ENCODE measurements at regions not wholly inside any gene's neighbourhood (a gene's known extent, or its start where the extent isn't known, plus 50 kb on each side); places are given as distances from the start of the nearest gene placed in this dataset.

- peak; percentile 25 for DNase-seq (ENCODE audit: low spot score)
These were observed 220.5 kb upstream of the ADRA1B start for GRCh38 chr5:159695741-159696294.

- DNase-seq (ENCODE audit: low spot score): no peak
These were observed 218.8 kb upstream of the ADRA1B start for GRCh38 chr5:159697530-159697929.

- no peak for DNase-seq (ENCODE audit: low spot score)
These were observed 218.0 kb upstream of the ADRA1B start for GRCh38 chr5:159698322-159698721.

- DNase-seq (ENCODE audit: low spot score): no peak
These were observed 216.3 kb upstream of the ADRA1B start for GRCh38 chr5:159700016-159700415.

- DNase-seq (ENCODE audit: low spot score): no peak
These were observed 214.0 kb upstream of the ADRA1B start for GRCh38 chr5:159702301-159702700.

- DNase-seq (ENCODE audit: low spot score): peak; percentile 17
These were observed 213.5 kb upstream of the ADRA1B start for GRCh38 chr5:159702826-159703225.

- DNase-seq (ENCODE audit: low spot score): peak; percentile 49
These were observed 212.1 kb upstream of the ADRA1B start for GRCh38 chr5:159704160-159704559.

DNA sequence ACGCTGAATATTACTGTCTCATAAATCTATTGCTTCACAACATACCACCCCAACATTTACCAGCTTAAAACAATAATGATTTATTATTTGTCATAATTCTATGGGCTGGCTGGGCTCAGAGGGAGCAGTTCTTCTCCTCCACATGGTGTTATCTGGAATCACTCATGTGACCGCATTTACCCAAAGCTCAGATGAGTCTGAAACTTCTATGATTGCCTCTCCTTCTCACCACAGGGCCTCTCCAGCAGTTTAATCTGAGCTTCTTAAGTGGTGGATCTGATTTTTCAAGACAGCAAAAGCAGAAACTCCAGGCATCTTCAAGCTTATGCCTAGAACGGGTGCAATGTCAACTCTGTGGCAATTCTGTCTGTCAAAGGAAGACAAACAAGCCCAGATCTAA is 210.3 kb upstream of the ADRA1B start:
- DNase-seq (ENCODE audit: low spot score): no peak

DNA sequence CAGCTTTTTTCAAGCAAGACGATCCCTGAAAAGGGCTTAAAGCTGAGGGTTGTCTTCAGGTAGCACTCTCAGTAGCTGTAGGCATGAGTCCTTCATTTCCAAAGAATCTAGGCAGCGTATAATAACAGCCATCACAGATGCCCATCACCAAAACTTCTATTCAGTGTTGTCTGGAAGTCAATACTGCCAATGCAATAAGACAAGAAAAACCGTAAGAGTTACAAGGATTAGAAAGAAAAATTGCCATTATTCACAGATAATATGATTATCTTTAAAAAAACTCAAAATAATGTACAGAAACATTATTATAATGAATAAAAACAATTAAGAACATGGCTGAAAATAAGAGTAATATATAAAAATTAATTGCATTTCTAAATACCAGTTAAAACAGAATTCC is 208.2 kb upstream of the ADRA1B start:
- no peak for DNase-seq (ENCODE audit: low spot score)

DNA sequence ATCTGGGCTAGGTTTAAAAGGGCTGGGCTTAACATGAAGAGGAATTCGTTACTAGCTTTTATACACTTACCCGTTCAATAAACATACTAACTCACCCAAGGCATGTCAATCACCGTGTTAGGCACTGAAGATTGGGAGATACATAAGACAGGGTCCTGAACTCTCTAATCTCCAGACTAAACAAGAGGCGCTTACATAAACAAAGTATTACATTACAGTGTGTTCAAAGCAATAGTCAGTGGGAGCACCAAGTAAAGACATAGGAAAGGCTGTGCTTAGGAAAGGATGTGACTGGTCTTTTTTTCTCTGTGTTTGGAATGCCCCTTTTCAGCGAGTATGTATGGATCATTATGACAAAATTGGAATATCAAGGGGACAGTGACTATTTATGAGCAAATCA is 203.6 kb upstream of the ADRA1B start:
- no peak for DNase-seq (ENCODE audit: low spot score)

DNA sequence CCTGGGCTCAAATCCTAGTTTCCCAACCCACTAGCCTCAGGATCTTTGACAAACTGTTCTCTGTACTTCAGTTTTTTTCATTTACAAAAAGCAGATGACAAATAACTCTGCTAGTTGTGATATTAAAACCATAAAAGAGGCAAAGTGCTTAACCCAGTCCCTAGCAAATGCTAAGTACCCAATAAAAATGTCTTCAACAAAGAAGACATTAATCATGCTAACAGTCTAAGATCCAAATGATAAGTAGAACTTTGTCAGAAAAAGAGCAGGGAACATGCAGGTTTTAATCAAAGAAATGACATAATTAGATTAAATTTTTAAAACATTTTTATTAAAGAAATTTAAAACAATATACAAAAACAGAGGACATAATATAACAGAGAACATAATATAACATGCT is 203.0 kb upstream of the ADRA1B start:
- DNase-seq (ENCODE audit: low spot score): no peak

GRCh38 chr5:159713773-159714172 is 202.5 kb upstream of the ADRA1B start:
- no peak for DNase-seq (ENCODE audit: low spot score)

GRCh38 chr5:159725475-159725874 is 190.8 kb upstream of the ADRA1B start:
- DNase-seq (ENCODE audit: low spot score): no peak

DNA sequence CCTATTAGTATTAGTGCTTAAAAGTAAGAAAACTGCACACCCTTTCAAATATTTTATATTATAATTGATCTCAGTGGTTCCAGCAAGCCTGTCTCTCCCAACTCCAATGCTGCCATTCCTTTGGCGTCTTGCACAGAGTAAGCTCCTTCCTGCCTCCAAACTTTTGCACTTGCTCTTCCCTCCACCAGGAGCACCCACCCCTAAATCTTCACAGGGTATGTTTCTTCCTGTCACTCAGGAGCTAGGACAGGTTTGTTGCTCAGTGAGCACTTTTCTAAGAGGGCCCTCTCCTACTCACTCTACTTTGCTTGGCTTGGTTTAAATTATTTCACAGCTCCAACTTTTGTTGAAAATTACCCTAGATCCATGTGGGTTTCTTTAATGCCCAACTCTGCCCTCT is 189.1 kb upstream of the ADRA1B start:
- DNase-seq (ENCODE audit: low spot score): no peak

- no peak for DNase-seq (ENCODE audit: low spot score)
These were observed 186.0 kb upstream of the ADRA1B start for GRCh38 chr5:159730285-159730684.

- no peak for DNase-seq (ENCODE audit: low spot score)
These were observed 184.1 kb upstream of the ADRA1B start for GRCh38 chr5:159732220-159732619.

DNA sequence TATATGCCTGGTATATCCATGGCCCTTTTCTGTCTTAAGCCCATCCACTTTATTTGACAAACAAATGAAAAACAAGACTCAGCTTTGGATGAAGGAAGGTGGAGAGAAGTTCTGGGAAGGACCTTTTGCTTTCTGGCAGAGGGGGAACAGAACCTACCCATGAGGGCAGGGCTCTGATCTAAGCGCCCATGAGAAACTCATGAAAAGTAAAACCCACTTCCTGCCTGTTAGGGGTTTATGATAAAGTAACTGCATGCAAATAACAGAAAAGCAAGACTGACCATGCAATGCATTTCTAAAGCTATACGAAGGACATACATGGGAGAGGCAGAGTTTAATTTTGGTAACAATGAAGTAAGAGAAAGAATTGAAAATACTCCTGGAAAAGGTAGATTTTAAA is 181.9 kb upstream of the ADRA1B start:
- no peak for DNase-seq (ENCODE audit: low spot score)

DNA sequence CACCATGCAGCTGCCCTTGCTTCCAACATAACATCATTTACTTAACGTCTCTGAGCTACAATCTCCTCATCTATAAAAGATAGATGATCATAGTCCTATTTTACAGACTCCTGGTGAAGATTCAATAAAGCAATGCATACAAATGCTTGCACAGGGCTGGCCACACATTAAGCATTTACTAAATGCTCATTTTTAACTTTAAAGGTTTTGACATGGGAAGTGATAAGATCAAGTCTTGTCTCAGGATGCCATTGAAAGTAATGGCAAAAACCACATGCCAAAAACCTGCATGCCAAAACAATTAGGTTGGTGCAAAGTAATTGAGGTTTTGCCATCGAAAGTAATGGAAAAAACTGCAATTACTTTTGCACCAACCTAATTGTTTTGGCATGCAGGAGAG is 181.2 kb upstream of the ADRA1B start:
- no peak for DNase-seq (ENCODE audit: low spot score)

GRCh38 chr5:159735749-159736660 is 180.3 kb upstream of the ADRA1B start:
- no peak for DNase-seq (ENCODE audit: low spot score)

DNA sequence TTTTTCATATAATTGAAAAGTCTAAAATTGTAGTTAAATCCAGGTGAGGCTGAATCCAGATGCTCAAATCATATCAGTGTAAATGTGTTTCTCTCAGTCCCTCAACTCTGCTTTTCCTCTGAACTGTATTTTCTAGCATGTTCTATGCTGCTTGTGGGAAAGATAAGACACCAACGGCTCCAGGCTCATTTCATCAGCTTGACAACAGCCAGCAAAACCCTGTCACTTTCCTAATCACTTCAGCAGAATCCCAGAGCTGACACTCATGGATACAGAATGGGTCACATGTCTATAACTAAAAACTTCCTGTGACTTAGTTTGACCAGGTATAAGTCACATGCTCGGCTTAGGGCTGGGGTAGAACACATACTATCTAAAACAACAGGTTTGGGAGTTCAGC is 179.4 kb upstream of the ADRA1B start:
- DNase-seq (ENCODE audit: low spot score): no peak

- DNase-seq (ENCODE audit: low spot score): no peak
These were observed 179.0 kb upstream of the ADRA1B start for GRCh38 chr5:159737263-159737662.

DNA sequence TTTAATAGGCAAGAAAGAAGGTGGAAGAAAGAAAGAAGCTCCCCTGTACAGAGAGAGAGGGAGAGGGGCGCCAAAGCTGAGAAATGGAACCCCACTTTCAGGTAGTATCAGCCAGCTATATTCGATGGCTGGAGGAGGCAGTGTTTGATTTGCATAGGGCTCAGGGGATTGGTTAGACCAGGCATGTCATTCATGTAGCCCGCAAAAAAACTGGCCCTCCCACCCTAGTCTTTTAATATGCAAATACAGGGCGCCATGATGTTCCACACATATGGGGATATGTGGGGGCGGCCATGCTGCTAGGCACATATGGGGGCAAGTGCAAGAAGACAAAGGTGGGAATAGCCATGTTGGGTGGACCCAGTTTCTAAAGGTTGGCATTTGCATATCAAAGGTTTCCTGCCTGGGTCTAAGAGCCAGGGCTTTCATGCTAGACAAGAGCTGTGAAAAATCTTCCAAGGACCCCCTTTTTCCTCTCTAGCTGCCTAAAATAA is 174.4 kb upstream of the ADRA1B start:
- no peak for DNase-seq (ENCODE audit: low spot score)

- no peak for DNase-seq (ENCODE audit: low spot score)
These were observed 173.0 kb upstream of the ADRA1B start for GRCh38 chr5:159743234-159743633.
